ENCODE measurements at regions not wholly inside any gene's neighbourhood (a gene's known extent, or its start where the extent isn't known, plus 50 kb on each side); places are given as distances from the start of the nearest gene placed in this dataset.
"Not testable (repeated sequence)": the region's sequence is repeated elsewhere in the genome, so short reads cannot be mapped to it uniquely, and the experiment has no call there.

DNA sequence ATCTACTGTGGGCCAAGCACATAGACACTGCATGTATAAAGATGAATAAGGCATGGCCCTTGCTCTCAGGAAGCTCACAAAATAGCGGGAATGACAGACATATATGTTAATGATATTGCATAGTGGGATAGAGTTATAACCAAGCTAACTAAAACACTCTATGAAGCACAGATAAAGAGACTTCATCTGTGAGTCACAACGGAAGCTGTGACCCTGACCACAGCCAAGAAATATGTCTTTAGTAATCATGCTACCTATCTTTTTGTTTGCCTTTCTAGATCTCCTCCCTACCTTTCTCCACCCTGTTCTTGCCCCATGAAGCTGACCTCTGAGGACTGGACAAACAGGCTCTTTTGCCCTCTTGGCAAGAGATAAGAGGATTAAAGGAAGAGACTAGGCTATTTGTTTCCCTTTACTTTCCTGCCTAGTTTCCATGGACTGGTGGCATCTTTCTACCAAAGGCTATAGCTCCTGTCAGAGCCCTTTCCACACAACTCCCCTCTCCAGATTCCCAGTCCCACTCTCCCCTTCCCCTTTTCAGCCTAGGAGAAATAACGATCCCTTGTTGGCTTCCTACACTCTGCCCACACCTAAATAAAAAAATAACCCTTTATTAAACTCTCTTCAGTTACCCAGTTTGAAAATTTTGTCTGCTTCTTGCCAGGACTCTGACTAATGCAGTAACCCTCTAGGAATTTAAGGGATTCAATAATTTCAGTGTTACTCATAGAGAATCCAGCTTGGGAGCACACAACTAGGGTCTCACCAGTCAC lies 504.9 kb upstream of the MARCKS start:
- DNase-seq (ENCODE audit: low spot score), result no peak

DNA sequence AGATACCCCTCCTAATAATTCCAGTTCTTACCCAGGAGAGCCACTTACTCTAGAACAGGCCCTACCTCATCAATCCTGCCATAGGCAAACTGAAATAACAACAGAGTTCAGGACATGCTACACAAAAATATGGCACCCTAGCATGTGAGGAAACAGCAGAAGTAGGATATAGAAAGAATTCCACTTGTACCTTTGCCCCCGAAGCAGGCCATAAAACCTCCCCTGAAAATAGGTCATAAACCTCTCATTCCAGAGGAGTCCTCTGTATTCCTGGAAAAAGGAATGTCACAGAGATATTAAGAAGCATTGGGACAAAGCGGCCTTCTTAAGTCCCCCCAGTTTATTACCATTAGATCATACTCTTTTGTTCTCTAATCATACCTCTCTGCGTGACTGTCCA lies 504.3 kb upstream of the MARCKS start:
- no peak for DNase-seq (ENCODE audit: low spot score)

DNA sequence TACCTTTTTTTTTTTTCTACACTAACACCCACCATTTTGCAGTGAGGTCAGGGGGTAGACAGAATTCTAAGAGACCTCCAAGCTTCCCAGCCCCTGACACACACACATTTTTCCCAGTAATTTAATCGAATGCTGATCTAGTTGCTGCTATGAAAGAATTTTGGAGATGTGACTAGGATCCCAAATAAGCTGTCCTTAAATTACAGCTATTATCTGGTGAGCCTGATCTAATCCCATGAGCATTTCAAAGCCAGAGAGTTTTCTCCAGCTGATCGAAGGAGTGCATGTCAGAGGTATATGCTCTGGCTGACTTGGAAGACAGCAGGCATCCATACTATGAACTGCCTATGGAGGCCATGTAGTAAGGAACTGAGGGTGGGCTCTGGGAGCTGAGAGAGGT lies 503.8 kb upstream of the MARCKS start:
- DNase-seq (ENCODE audit: low spot score), result no peak

DNA sequence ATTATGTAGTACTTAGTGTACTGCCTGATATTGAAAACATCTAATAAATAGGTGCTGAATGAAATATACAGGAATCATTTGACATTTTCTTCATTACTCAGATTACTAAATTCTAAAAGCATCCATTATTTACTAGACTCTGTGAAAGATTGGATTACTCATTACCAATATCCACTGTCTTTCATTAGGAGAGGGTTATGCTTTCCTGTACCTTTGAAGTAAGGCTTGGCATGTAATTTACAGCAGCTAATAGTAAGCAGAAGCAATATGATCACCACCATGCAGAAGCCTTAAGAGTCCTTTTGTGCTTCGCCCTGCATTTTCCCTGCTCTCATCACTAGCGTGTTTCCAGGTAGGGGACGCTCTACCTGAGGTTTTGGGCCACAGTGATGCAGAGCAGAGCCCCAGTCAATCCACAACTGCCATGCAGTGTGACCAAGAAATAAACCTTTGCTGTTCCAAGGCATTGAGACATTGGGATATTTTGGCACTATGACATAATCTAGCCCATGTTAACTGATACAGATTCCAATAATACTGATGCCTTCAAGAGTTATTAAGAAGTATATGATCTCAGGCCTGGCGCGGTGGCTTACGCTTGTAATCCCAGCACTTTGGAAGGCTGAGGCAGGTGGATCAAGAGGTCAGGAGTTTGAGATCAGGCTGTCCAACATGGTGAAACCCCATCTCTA lies 502.8 kb upstream of the MARCKS start:
- DNase-seq (ENCODE audit: low spot score), result no peak

DNA sequence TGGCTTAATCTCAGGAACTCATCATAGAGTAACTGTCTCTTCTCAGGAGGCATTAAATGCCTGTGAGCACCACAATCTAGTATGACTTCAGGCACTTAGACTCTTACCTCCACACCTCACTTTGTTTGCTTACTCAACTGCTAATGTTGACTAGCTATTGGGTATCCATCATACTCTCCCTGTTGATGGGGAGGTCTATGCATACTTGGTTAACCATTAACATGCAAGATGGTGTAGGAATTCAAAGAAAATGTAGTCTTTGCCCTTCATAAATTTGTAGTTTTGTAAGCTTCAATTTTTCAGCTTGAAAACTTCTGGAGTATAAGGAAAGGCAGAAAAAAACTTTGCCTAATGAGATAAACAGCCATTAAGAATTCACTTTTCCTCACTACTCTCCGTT lies 501.0 kb upstream of the MARCKS start:
- no peak for DNase-seq (ENCODE audit: low spot score)

DNA sequence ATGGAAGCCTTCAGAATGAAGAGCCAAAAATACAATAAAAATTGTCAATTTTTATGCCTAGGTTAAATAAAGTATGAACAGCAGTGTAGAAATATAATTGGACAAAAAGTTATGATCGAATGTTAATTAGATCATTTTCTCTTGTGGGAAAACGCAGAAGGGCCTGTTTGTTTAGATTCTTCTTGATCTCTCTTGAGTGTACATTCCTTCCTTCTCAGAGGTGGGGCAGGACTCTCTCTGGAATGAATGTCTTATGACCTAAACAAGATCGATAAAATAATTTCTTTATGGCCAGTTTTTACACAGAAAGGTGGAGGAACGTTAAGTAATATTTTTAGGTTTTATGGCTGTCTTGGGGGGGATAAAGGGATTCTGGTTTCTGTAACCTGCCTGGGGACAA lies 500.1 kb upstream of the MARCKS start:
- DNase-seq (ENCODE audit: low spot score), result no peak

DNA sequence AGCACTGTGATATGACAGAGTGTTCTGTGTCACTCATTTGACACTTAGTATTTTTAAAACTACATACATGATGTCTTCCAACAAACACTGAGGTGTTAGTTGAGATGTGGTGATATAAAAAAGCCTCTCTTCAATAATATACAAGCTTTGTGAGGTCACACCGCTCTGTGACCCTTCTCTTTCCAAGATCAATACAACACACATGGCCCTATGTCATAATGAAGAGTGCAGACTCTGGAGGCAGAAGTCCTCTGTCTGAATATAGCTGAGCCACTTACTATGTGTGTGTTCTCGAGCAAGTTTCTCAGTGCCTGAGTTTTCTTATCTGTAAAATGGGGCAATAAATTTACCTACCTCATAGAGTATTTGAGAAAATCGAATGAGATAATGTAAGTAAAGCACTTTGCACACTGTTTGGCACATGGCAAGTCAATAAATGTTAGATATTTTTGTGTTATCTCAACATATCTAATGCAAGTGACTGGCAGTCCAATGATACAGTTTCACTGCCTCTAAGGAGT lies 499.0 kb upstream of the MARCKS start:
- no peak for DNase-seq (ENCODE audit: low spot score)

DNA sequence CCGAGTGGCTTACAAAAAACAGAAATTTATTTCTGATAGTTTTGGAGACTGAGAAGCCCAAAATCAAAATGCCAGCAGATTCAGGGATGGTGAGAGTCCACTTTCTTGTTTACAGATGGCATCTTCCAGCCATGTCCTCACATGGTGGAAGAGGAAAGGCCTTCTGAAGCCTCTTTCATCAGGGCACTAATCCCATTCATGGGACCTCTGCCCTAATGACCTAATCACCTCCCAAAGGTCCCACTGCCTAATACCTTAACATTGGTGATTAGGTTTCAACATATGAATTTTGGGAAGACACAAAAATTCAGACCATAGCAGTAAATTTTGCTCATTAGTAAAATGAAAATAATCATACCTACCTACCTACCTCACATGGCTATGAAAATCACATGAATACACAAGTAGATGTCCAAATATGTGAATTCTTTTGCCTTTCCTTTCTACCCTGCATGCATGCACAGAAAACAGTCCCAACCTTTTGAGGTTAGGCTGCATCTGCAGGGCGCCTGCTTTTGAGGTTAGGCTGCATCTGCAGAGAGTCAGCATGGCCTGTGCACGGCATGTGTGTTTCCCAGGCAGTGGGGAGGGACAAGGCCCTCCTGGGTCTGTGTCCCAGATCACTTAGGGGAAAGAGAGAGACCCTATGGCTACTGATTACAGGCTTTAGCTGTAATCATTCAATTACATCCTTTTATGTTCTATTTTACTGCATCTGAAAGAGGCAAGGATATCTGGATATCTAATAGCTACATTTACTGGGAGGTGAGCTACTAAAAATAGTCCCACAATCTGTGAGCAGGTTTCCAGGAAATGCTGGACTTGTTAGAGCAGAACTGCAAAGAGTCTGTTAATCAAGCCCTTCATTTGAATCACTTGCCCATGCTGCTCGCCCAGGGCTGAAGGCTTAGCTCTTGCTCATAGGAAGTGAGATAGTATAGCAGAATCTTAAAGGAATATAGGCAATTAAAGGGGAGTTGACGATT lies 497.7 kb upstream of the MARCKS start:
- DNase-seq (ENCODE audit: low spot score), result no peak

DNA sequence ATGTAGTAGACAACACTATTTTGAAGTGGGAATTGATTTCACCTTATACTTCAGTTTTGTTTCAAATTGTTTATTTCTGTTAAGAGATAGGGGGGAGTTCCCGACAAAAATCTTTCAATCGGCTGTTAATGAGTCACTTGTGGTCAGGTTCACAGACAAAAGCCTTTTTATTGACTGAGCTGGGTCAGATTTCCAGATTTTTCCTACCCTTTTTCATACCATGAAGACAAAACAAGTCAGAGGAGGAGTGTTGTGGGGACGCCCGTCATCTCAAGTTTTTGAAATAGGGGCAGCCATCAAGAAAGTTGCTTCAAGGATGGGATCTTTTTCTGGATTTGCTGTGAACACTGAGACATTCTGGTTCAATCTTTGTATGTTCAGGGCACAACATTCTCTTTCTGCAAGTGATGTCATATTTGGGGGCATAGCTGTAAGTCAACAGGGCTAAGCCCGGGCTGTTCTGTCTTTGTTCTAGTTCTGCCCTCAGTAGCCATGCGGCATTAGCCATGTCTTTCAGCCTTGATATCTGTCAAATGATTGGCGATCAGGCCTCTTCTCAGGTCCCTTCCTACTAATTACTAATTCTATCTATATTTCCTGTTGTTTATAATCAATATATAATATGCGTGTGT lies 496.0 kb upstream of the MARCKS start:
- DNase-seq (ENCODE audit: low spot score), result no peak

DNA sequence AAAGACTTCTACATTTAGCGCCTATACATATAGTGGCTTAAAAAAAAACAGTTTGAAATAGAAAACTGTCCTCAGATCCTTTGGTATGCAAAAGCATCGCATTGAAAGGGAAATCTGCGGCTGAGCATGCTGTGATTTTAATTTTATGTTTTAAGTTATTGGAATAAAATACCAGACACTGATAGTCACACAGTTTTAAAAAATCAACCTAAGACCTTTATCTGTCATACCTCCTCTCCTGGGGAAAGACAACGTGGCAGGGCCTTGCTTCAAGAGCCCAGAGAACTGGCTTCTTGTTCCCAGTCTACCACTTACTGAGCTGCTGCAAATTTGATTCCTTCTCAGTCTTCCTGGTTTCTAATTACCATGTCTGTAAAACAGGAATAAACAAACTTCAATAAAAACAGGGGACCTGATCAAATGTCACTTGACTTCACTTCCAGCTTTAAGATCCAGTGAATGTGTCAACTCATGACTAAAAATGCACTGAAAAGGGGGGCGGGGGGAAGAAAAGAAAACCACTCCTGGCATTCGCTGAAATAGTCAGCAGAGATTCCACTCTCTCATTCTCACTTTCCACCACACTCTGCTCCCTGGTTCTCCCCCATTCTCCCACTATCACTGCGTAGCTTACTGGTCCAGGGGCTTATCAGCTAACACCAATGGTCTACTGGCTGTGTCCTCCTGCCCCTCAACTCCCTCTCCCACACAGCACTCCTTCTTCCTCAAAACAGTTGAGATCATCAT lies 494.7 kb upstream of the MARCKS start:
- DNase-seq (ENCODE audit: low spot score), result no peak

DNA sequence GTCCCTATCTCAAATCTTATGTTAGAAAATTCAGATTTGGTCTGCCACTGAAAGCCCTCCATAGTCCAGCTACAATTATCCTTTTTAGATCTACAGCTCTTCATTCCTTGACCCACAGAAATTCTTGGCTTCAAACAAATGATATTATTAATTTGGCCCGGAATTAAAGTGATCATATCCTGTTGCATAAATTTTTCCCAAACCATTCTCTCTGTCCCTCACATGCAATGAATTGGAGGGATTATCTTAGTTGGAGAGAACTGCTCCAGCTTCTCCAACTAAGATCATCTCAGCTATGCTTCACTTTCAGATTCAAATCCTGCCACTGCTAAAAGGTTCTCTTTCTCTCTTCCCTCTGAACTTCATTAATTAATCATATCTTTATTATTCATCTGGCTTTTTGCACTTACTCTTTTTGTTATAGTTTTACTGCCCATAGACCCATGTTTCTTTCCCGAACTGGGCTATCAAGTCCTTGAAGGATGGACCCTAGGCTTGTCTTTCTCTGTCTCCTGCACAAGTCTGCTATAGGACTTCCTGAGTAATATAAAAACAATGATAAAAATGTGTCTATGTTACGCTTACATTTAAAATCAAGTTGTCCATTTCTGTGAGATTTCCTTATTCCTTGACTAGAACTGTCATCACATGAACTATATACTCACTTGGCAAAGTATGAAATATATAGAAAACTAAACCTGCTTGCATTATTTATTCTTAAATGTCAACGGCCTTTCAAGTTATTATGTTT lies 493.9 kb upstream of the MARCKS start:
- DNase-seq (ENCODE audit: low spot score), result no peak

DNA sequence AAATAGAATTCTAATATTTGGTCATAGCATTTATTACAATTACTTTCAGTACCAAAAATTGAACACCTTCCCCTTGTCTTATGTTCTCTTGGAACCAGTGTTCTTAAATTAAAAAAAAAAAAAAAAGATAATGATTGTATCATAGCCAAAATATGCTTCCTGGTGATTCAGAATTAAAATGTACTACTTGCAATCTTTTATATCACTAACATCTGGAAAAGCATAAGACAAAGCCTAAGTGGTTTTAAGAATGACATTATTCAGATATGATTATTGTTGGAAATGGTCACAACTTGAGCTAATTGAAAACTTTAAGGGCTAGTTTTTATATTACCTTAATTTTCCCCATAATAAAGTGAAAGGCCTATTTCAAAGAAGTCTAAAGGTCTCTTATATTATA lies 493.3 kb upstream of the MARCKS start:
- no peak for DNase-seq (ENCODE audit: low spot score)

DNA sequence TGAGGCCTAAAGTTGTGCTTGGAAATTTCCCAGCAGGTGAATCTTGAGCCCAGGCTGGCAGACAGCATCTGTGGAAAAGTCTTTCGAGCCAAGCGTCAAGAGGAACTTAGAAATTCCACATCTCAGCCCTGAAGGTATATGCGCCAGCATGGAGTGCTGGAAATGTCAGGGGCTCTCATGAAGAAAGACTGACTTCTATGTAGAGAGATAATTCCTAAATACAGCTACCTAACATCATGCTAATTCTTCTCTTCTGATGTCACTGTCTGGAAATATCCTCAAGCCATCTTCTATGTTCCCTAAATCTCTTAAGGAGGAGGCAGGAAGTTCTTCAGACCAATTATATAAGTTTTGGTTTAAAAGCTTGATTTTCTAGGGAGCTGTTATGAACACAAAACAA lies 492.4 kb upstream of the MARCKS start:
- no peak for DNase-seq (ENCODE audit: low spot score)

DNA sequence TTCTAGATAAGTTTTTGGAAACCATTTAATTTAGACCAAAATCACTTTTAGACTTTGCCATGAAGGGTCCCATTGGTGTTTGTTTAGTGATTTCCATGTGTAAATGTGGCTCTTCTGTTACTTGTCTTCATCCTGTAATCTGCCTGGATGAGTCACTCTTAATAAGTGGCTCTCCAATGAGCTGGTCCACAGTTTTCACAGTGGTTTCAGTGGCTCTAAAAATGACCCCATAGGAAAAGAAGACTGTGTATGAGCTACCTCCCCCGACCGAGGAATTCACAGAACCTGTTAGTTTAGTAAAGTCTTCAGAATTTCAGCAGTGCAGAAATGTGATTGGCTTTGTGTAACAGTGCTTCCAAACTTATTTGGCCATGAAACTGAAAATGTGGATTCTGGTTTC lies 492.0 kb upstream of the MARCKS start:
- no peak for DNase-seq (ENCODE audit: low spot score)

DNA sequence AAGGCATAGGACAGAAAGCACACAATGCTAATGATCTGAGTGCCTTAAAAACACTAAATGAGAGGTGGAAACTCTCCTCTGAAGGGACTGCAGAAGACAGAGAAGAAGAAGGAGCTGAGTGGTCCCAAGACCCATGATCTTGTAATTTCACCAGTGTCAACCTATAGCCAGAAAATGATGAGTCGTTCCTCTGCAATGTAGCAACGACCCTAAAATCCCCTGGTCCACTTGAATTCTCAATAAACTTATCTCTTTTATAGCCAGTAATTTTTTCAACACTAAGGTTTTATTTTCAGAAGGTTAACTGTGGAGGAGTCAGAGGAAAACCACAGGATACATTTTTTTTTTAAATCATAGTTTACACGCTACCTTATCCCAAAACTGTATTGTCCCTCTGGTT lies 490.6 kb upstream of the MARCKS start:
- no peak for DNase-seq (ENCODE audit: low spot score)

DNA sequence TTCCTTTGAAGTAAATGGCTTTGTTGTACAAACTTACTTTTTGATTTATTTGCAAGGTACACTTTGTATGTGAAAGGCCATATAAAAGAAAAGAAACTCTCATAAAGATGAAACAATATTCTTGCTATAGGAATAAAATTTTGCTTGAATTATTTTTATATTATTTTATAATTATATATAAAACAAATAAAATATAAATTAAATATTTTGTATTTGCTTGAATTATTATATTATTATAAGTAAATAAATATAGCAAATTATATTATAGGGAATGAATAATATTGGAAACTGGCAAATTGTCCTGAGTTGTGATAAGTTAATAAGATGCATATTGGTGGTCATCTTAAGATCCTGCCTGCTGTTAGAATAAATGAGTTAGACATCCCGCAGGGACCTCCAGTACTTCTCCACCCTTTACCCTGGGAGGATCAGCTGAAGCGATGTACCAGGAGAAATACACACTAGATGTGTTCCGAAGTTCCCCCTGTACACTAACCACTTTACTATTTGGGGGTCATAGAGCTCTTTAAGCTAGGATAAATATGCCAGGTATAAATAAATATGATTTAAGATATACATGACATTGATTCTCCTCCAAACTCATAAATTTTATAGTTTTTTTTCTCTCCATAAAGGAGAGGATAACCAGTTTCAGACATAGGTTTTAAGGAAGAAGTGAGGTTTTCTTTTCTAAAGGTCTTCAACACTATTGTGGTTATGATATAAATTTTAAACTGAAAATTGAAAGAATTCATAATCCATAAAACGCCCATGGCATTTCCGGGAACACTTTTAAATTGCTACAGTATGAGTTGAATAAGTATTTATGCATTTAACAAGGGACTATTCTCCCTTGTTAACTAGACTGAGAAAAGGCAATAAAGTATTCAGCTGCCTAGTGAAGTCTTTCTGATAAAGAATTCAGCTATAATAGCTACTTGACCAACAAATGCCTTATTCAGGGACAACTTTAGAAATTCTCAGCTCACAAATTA lies 486.3 kb upstream of the MARCKS start:
- no peak for DNase-seq (ENCODE audit: low spot score)

DNA sequence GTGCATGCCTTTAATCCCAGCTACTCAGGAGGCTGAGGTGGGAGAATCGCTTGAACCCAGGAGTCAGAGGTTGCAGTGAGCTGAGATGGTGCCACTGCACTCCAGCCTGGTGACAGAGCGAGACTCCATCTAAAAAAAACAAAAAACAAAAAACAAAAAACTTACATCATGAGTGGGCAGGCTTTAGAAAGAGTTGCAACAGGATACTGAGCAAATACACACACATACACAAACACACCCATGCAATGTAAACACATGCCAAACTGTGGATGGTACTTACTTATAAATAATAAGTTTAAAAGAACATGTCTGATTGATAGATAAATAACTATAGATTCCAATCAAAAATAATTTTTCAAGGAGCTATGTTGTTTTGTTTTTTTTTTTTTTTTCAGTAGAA lies 481.7 kb upstream of the MARCKS start:
- DNase-seq (ENCODE audit: low spot score), result not testable (repeated sequence)

DNA sequence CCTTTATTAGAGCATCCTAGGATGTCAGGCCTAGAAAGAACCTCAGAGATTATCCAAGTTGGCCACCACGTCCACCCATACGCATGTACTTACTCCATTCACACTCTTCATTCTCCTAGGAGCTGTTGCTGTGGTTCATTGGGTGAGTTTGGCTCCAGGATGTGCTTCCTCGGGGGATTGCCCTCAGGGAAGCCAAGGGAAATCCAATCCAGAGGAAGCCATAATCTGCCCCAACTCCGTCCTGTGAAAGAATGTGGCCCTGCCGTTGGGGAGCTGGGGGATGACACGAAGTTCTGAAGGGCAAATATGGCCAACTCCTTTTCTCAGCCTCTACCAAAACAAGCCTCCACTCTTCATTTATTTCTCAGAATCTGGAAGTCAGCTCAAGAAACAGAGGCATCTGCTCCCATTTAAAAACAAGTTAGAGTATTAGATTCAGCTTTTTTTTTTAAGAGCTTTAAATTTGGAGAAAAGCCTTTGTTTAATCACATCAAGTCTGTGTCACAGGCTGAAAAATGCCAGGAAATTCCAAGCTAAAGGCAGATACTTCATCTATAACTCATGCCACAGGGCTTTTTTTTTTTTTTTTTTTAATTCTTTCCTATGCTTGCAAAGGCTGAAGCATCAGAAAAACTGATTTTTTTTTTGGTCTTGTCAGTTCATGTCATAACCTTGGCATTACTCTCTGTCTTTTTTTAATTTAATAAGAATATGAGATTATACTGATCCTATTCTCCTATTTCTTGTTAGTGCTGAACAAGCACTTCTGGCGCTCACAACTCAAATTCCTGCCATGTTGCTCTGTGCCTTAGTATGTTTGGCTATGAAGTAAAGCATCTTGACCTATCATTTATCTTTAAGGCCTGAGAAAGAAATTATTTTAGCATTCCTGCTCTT lies 480.9 kb upstream of the MARCKS start:
- no peak for DNase-seq (ENCODE audit: low spot score)
